ENCODE measurements at regions not wholly inside any gene's neighbourhood (a gene's known extent, or its start where the extent isn't known, plus 50 kb on each side); places are given as distances from the start of the nearest gene placed in this dataset.

GRCh38 chr5:67897431-67897830, 318.1 kb upstream of the PIK3R1 start:
- TF ChIP-seq CTCF (IDR thresholded peaks at IDR 0.05; ENCODE audit: extremely low read depth in 1 of 2, insufficient read depth in 1 of 2, low read depth in 1 of 2, low read length in 2 of 2) (no peak), POLR2AphosphoS5 (IDR thresholded peaks at IDR 0.05; ENCODE audit: insufficient read depth, low read depth, low read length) (no peak), EZH2 (IDR thresholded peaks at IDR 0.05; ENCODE audit: borderline replicate concordance, low read depth, low read length, severe bottlenecking) (no peak), MAX (IDR thresholded peaks at IDR 0.05; ENCODE audit: insufficient read depth, insufficient read length) (no peak), POLR2A (IDR thresholded peaks at IDR 0.05; ENCODE audit: low read depth, low read length) (no peak), JUN (IDR thresholded peaks at IDR 0.05; ENCODE audit: borderline replicate concordance, insufficient read depth, insufficient read length, low read depth) (no peak), FOS (IDR thresholded peaks at IDR 0.05; ENCODE audit: borderline replicate concordance, insufficient read depth, low read length) (no peak), MYC (IDR thresholded peaks at IDR 0.05; ENCODE audit: low read depth, low read length) (no peak), GATA2 (IDR thresholded peaks at IDR 0.05; ENCODE audit: insufficient read depth, insufficient read length, low read depth, low read length) (no peak)

Measured in endothelial cell of umbilical vein (primary cell).